GM12878 (cell line): ENCODE measurements at regions not wholly inside any gene's neighbourhood (a gene's known extent, or its start where the extent isn't known, plus 50 kb on each side); places are given as distances from the start of the nearest gene placed in this dataset.

Experiments
- ATAC-seq: fragments of 200-7000 bp; cut with Tn5 transposase; 3 replicates; pipeline ENCODE4 v1.9.1; 2020; ENCODE audit warnings: mild to moderate bottlenecking, moderate library complexity
- BruUV-seq: library from RNA; stranded (reverse); fragments of 400-500 nt; replicated peaks from 2 replicates; lab custom pipeline; 2021; lab: Mats Ljungman, UMichigan
- CTCF ChIA-PET: fragments of 300-600 bp; sonication (Branson Sonifier 250); formaldehyde crosslinking; extraction: SDS; loops from one replicate; lab custom pipeline; 2021; ENCODE audit warnings: inconsistent platforms; lab: Yijun Ruan, JAX
- POLR2A ChIA-PET: fragments of 350-600 bp; formaldehyde crosslinking; extraction: SDS; loops from one replicate; lab custom pipeline; 2021; ENCODE audit warnings: inconsistent platforms; lab: Charles Lee
- RAD21 ChIA-PET: fragments of 300-600 bp; sonication (Branson Sonifier 250); formaldehyde crosslinking; loops from one replicate; lab custom pipeline; 2023; ENCODE audit warnings: antibody characterized with exemption; ENCODE audit not compliant: unreplicated experiment; lab: Charles Lee
- SMC1A ChIA-PET: fragments of 300-600 bp; sonication (Branson Sonifier 250); formaldehyde crosslinking; loops from one replicate; lab custom pipeline; 2023; ENCODE audit not compliant: unreplicated experiment, uncharacterized antibody; lab: Charles Lee
- DNase-seq: peaks from one replicate; pipeline ENCODE4 v3.0.0-alpha.2; 2011; ENCODE audit warnings: low read depth, low spot score
- FAIRE-seq: peaks from 3 replicates; lab custom pipeline; 2011; peaks lifted over from hg19 to GRCh38; lab: Jason Lieb, UNC
- H2AFZ ChIP-seq: 2 replicates; pipeline ENCODE4 v1.6.0; 2011; ENCODE audit warnings: low read depth, low read length, control low read depth; ENCODE audit not compliant: control insufficient read depth
- H3K27ac ChIP-seq: 2 replicates; pipeline ENCODE4 v1.5.1; 2011; ENCODE audit warnings: control low read depth; ENCODE audit not compliant: control insufficient read depth, insufficient read depth
- H3K27me3 ChIP-seq, 2 experiments: replicated peaks in 1 of 2; 2 replicates each; pipeline versions ENCODE4 v1.6.0 to v1.6.1; 2011; ENCODE audit warnings: low read length in 1 of 2; ENCODE audit not compliant: control insufficient read depth in 2 of 2, insufficient read depth in 2 of 2
- H3K36me3 ChIP-seq, 2 experiments: 2 replicates each; pipeline ENCODE4 v1.5.1; 2011; ENCODE audit warnings: low read length in 1 of 2; ENCODE audit not compliant: control insufficient read depth in 2 of 2, insufficient read depth in 2 of 2
- H3K4me1 ChIP-seq: 2 replicates; pipeline ENCODE4 v1.6.1; 2011; ENCODE audit warnings: mild to moderate bottlenecking, low read length, moderate library complexity, mixed read lengths; ENCODE audit not compliant: control insufficient read depth, insufficient read depth
- H3K4me2 ChIP-seq: 2 replicates; pipeline ENCODE4 v1.6.0; 2011; ENCODE audit warnings: control low read depth; ENCODE audit not compliant: control insufficient read depth, insufficient read depth
- H3K4me3 ChIP-seq: fragments of 200-600 bp; sonication (generic); 2 replicates; pipeline ENCODE4 v1.5.1; 2016
- H3K79me2 ChIP-seq: 2 replicates; pipeline ENCODE4 v1.6.0; 2011; ENCODE audit warnings: low read length; ENCODE audit not compliant: control insufficient read depth, insufficient read depth
- H3K9ac ChIP-seq: 2 replicates; pipeline ENCODE4 v1.8.0; 2011; ENCODE audit warnings: low read length, control low read depth, mixed read lengths; ENCODE audit not compliant: control insufficient read depth, insufficient read depth
- H3K9me3 ChIP-seq: replicated peaks from 3 replicates; pipeline ENCODE4 v1.5.1; 2011; ENCODE audit warnings: mild to moderate bottlenecking, low read length; ENCODE audit not compliant: control insufficient read depth, insufficient read depth
- H4K20me1 ChIP-seq: 2 replicates; pipeline ENCODE4 v1.6.0; 2011; ENCODE audit not compliant: control insufficient read depth, insufficient read depth
- ATF7 ChIP-seq: fragments of 450-650 bp; IDR thresholded peaks from 2 replicates; pipeline ENCODE4 v1.6.1; 2016; ENCODE audit warnings: low read depth, mild to moderate bottlenecking
- BRCA1 ChIP-seq: IDR thresholded peaks from 2 replicates; pipeline ENCODE4 v1.6.1; 2011; ENCODE audit warnings: low read depth, low read length, improper control_type of control experiment
- JUNB ChIP-seq: IDR thresholded peaks from 2 replicates; pipeline ENCODE4 v1.6.1; 2016; ENCODE audit warnings: antibody characterized with exemption, mild to moderate bottlenecking
- MAX ChIP-seq: IDR thresholded peaks from 2 replicates; pipeline ENCODE4 v1.6.1; 2012; ENCODE audit warnings: low read depth, low read length, improper control_type of control experiment
- MEF2A ChIP-seq: IDR thresholded peaks from 2 replicates; pipeline ENCODE4 v1.6.1; 2011; ENCODE audit warnings: low read depth, mild to moderate bottlenecking, low read length, moderate library complexity; ENCODE audit not compliant: insufficient read depth
- MEF2B ChIP-seq: fragments of 450-650 bp; IDR thresholded peaks from 2 replicates; pipeline ENCODE4 v1.6.1; 2018; ENCODE audit warnings: mild to moderate bottlenecking, moderate library complexity; ENCODE audit not compliant: partially characterized antibody, poor library complexity, severe bottlenecking
- MTA2 ChIP-seq: fragments of 450-650 bp; IDR thresholded peaks from 2 replicates; pipeline ENCODE4 v1.6.1; 2016; ENCODE audit warnings: low read depth, mild to moderate bottlenecking, moderate library complexity
- NFYA ChIP-seq: IDR thresholded peaks from 2 replicates; pipeline ENCODE4 v1.6.1; 2011; ENCODE audit warnings: low read depth, mild to moderate bottlenecking, low read length, improper control_type of control experiment, borderline replicate concordance
- RBBP5 ChIP-seq: fragments of 200-600 bp; sonication (generic); conservative IDR thresholded peaks from 2 replicates; pipeline ENCODE4 v1.6.1; 2016
- RCOR1 ChIP-seq: conservative IDR thresholded peaks from 2 replicates; pipeline ENCODE4 v1.6.1; 2012; ENCODE audit warnings: low read depth, low read length, improper control_type of control experiment
- RUNX3 ChIP-seq: IDR thresholded peaks from 2 replicates; pipeline ENCODE4 v1.6.1; 2012; ENCODE audit warnings: low read length, inconsistent platforms
- SREBF2 ChIP-seq: IDR thresholded peaks from 2 replicates; pipeline ENCODE4 v1.6.1; 2012; ENCODE audit warnings: mild to moderate bottlenecking, low read length
- STAT1 ChIP-seq: fragments of 450-650 bp; conservative IDR thresholded peaks from 2 replicates; pipeline ENCODE4 v1.6.1; 2014; ENCODE audit warnings: antibody characterized with exemption, mild to moderate bottlenecking
- SUPT20H ChIP-seq: IDR thresholded peaks from 2 replicates; pipeline ENCODE4 v1.6.1; 2011; ENCODE audit warnings: low read depth, mild to moderate bottlenecking, low read length, moderate library complexity, borderline replicate concordance; ENCODE audit not compliant: control insufficient read depth
- TCF3 ChIP-seq: IDR thresholded peaks from 2 replicates; pipeline ENCODE4 v1.6.1; 2012; ENCODE audit warnings: low read depth, mild to moderate bottlenecking, low read length, borderline replicate concordance; ENCODE audit not compliant: insufficient read depth
- ZBTB33 ChIP-seq: fragments of 450-650 bp; IDR thresholded peaks from 2 replicates; pipeline ENCODE4 v1.6.1; 2017; ENCODE audit warnings: mild to moderate bottlenecking
- ZNF217 ChIP-seq: fragments of 450-650 bp; IDR thresholded peaks from 2 replicates; pipeline ENCODE4 v1.6.1; 2017; ENCODE audit warnings: antibody characterized with exemption, mild to moderate bottlenecking
- ZNF24 ChIP-seq: fragments of 450-650 bp; IDR thresholded peaks from 2 replicates; pipeline ENCODE4 v1.6.1; 2017; ENCODE audit warnings: antibody characterized with exemption, mild to moderate bottlenecking
- ZSCAN29 ChIP-seq: fragments of 450-650 bp; IDR thresholded peaks from 2 replicates; pipeline ENCODE4 v1.6.1; 2017; ENCODE audit warnings: mild to moderate bottlenecking, moderate library complexity
- WGBS: methylation state at CpG from one replicate; pipeline ENCODE4 v1.1.6; 2016; ENCODE audit warnings: low lambda C conversion rate; ENCODE audit not compliant: insufficient replicate concordance, insufficient coverage; ENCODE audit errors: missing lambda C conversion rate; 5-methylcytosine and 5-hydroxymethylcytosine counted together
- in situ Hi-C: fragments of 300-500 bp; cut with MboI; formaldehyde crosslinking; loops from 9 replicates; pipeline ENCODE4 v1.14.3; 2018; ENCODE audit warnings: mixed read lengths
- intact Hi-C: fragments of 100-400 bp; cut with micrococcal nuclease; formaldehyde crosslinking; loops from one replicate; pipeline ENCODE4 v1.14.2; 2022; ENCODE audit not compliant: unreplicated experiment

GRCh38 chr12:76255692-76256091 lies 92.5 kb downstream of the BBS10 start:
- CTCF ChIA-PET: no interaction called here
- in situ Hi-C loops: no loop called here
- H3K4me3 ChIP-seq: no peak overlapping the region
- POLR2A ChIA-PET: no interaction called here
- H3K4me2 ChIP-seq: no peak overlapping the region
- intact Hi-C loops: no loop called here
- no TSS peak for BruUV-seq
- no peak overlapping the region for H3K9ac ChIP-seq
- H3K79me2 ChIP-seq: no peaks in the 10 kb centered on the region
- no peak overlapping the region for H2AFZ ChIP-seq
- H3K27ac ChIP-seq: no peak overlapping the region
- TF ChIP-seq ATF7 (no peak), MEF2A (no peak), SREBF2 (no peak), MEF2B (no peak), RBBP5 (no peak), TCF3 (no peak), MTA2 (no peak), MAX (no peak), SUPT20H (no peak)
- DNase-seq (no peak), FAIRE-seq (no peak), ATAC-seq (no peak)
- H3K9me3 ChIP-seq: no peaks in the 10 kb centered on the region
- no peaks in the 10 kb centered on the region for H3K36me3 ChIP-seq
- RAD21 ChIA-PET: no interaction called here
- no peaks in the 10 kb centered on the region for H4K20me1 ChIP-seq
- no peaks in the 10 kb centered on the region for H3K27me3 ChIP-seq
- no peaks in the 10 kb centered on the region for H3K4me1 ChIP-seq
- SMC1A ChIA-PET: no interaction called here
- WGBS: 20% methylated on average over 2 of the region's 2 CpGs

GRCh38 chr12:76255281-76255680 lies 92.9 kb downstream of the BBS10 start:
- intact Hi-C loops (no loop called here), in situ Hi-C loops (no loop called here)
- no TSS peak for BruUV-seq
- RAD21 ChIA-PET: no interaction called here
- Histone ChIP-seq H4K20me1 (no peaks in the 10 kb centered on the region), H3K4me2 (no peak overlapping the region), H3K79me2 (no peaks in the 10 kb centered on the region), H3K27me3 (no peaks in the 10 kb centered on the region; a peak in 1 of 4 replicates), H3K9me3 (no peaks in the 10 kb centered on the region), H3K4me1 (no peaks in the 10 kb centered on the region), H3K27ac (no peak overlapping the region), H3K4me3 (no peak overlapping the region), H3K36me3 (no peaks in the 10 kb centered on the region), H3K9ac (no peak overlapping the region), H2AFZ (no peak overlapping the region)
- POLR2A ChIA-PET: no interaction called here
- ATAC-seq: no peak
- no peak for TF ChIP-seq ZBTB33
- TF ChIP-seq ZSCAN29: no peak
- TF ChIP-seq ZNF217: no peak
- no peak for TF ChIP-seq BRCA1
- TF ChIP-seq RCOR1: no peak
- TF ChIP-seq NFYA: no peak
- TF ChIP-seq STAT1: no peak
- no peak for TF ChIP-seq RUNX3
- no peak for TF ChIP-seq JUNB
- no peak for TF ChIP-seq ZNF24
- SMC1A ChIA-PET: no interaction called here
- FAIRE-seq: no peak
- WGBS: 33% methylated on average over 3 of the region's 3 CpGs
- CTCF ChIA-PET: no interaction called here
- no peak for DNase-seq
